ENCODE measurements at regions not wholly inside any gene's neighbourhood (a gene's known extent, or its start where the extent isn't known, plus 50 kb on each side); places are given as distances from the start of the nearest gene placed in this dataset.

GRCh38 chr4:89539797-89540711 lies 232.5 kb upstream of the GPRIN3 start:
- TF ChIP-seq POLR2AphosphoS5 (IDR thresholded peaks at IDR 0.05; ENCODE audit: low read depth, low read length) (no peak), POLR2A (IDR thresholded peaks at IDR 0.05; ENCODE audit: low read depth, low read length) (no peak), TAF1 (IDR thresholded peaks at IDR 0.05; ENCODE audit: borderline replicate concordance, low read depth, low read length) (no peak)
- DNase-seq (ENCODE audit: insufficient read length): no peak

GRCh38 chr4:89539374-89539773 lies 231.8 kb upstream of the GPRIN3 start:
- TF ChIP-seq TAF1 (IDR thresholded peaks at IDR 0.05; ENCODE audit: borderline replicate concordance, low read depth, low read length): no peak
- FAIRE-seq: no peak

More at GRCh38 chr4:89539797-89540711, 232.5 kb upstream of the GPRIN3 start:
- FAIRE-seq: no peak

GRCh38 chr4:89538886-89539285 lies 231.3 kb upstream of the GPRIN3 start:
- DNase-seq (ENCODE audit: insufficient read length): no peak
- FAIRE-seq: no peak

More at GRCh38 chr4:89539374-89539773, 231.8 kb upstream of the GPRIN3 start:
- no peak for DNase-seq (ENCODE audit: insufficient read length)

GRCh38 chr4:89538171-89538570 lies 230.6 kb upstream of the GPRIN3 start:
- no peak for TF ChIP-seq POLR2A (IDR thresholded peaks at IDR 0.05; ENCODE audit: low read depth, low read length)
- TF ChIP-seq TAF1 (IDR thresholded peaks at IDR 0.05; ENCODE audit: borderline replicate concordance, low read depth, low read length): no peak
- TF ChIP-seq POLR2AphosphoS5 (IDR thresholded peaks at IDR 0.05; ENCODE audit: low read depth, low read length): no peak
- FAIRE-seq (no peak), DNase-seq (ENCODE audit: insufficient read length) (no peak)

More at GRCh38 chr4:89538886-89539285, 231.3 kb upstream of the GPRIN3 start:
- no peak for TF ChIP-seq POLR2AphosphoS5 (IDR thresholded peaks at IDR 0.05; ENCODE audit: low read depth, low read length)

GRCh38 chr4:89537281-89537680 lies 229.7 kb upstream of the GPRIN3 start:
- no peak for FAIRE-seq
- DNase-seq (ENCODE audit: insufficient read length): no peak
- TF ChIP-seq POLR2A (IDR thresholded peaks at IDR 0.05; ENCODE audit: low read depth, low read length): no peak
- no peak for TF ChIP-seq POLR2AphosphoS5 (IDR thresholded peaks at IDR 0.05; ENCODE audit: low read depth, low read length)
- no peak for TF ChIP-seq TAF1 (IDR thresholded peaks at IDR 0.05; ENCODE audit: borderline replicate concordance, low read depth, low read length)

- no peak for TF ChIP-seq TAF1 (IDR thresholded peaks at IDR 0.05; ENCODE audit: borderline replicate concordance, low read depth, low read length)
- no peak for TF ChIP-seq POLR2AphosphoS5 (IDR thresholded peaks at IDR 0.05; ENCODE audit: low read depth, low read length)
- TF ChIP-seq POLR2A (IDR thresholded peaks at IDR 0.05; ENCODE audit: low read depth, low read length): no peak
- FAIRE-seq (no peak), DNase-seq (ENCODE audit: insufficient read length) (no peak)
Measured at GRCh38 chr4:89535251-89535650, 227.7 kb upstream of the GPRIN3 start.

- no peak for TF ChIP-seq POLR2AphosphoS5 (IDR thresholded peaks at IDR 0.05; ENCODE audit: low read depth, low read length)
- TF ChIP-seq TAF1 (IDR thresholded peaks at IDR 0.05; ENCODE audit: borderline replicate concordance, low read depth, low read length): no peak
- no peak for TF ChIP-seq POLR2A (IDR thresholded peaks at IDR 0.05; ENCODE audit: low read depth, low read length)
- no peak for FAIRE-seq
- no peak for DNase-seq (ENCODE audit: insufficient read length)
Measured at GRCh38 chr4:89534356-89534755, 226.8 kb upstream of the GPRIN3 start.

GRCh38 chr4:89531932-89532640 lies 224.5 kb upstream of the GPRIN3 start:
- TF ChIP-seq POLR2A (IDR thresholded peaks at IDR 0.05; ENCODE audit: low read depth, low read length) (no peak), TAF1 (IDR thresholded peaks at IDR 0.05; ENCODE audit: borderline replicate concordance, low read depth, low read length) (no peak), POLR2AphosphoS5 (IDR thresholded peaks at IDR 0.05; ENCODE audit: low read depth, low read length) (no peak)
- FAIRE-seq (no peak), DNase-seq (ENCODE audit: insufficient read length) (no peak)

GRCh38 chr4:89528526-89529133 lies 221.0 kb upstream of the GPRIN3 start:
- TF ChIP-seq POLR2AphosphoS5 (IDR thresholded peaks at IDR 0.05; ENCODE audit: low read depth, low read length) (no peak), TAF1 (IDR thresholded peaks at IDR 0.05; ENCODE audit: borderline replicate concordance, low read depth, low read length) (no peak), POLR2A (IDR thresholded peaks at IDR 0.05; ENCODE audit: low read depth, low read length) (no peak)
- DNase-seq (ENCODE audit: insufficient read length): no peak
- no peak for FAIRE-seq

- FAIRE-seq: no peak
- no peak for DNase-seq (ENCODE audit: insufficient read length)
- no peak for TF ChIP-seq POLR2A (IDR thresholded peaks at IDR 0.05; ENCODE audit: low read depth, low read length)
- TF ChIP-seq TAF1 (IDR thresholded peaks at IDR 0.05; ENCODE audit: borderline replicate concordance, low read depth, low read length): no peak
- no peak for TF ChIP-seq POLR2AphosphoS5 (IDR thresholded peaks at IDR 0.05; ENCODE audit: low read depth, low read length)
Measured at GRCh38 chr4:89521826-89522225, 214.2 kb upstream of the GPRIN3 start.

GRCh38 chr4:89519771-89520320 lies 212.2 kb upstream of the GPRIN3 start:
- no peak for TF ChIP-seq POLR2A (IDR thresholded peaks at IDR 0.05; ENCODE audit: low read depth, low read length)
- no peak for FAIRE-seq
- DNase-seq (ENCODE audit: insufficient read length): no peak

All from GM12892 (cell line).